ENCODE measurements at regions not wholly inside any gene's neighbourhood (a gene's known extent, or its start where the extent isn't known, plus 50 kb on each side); places are given as distances from the start of the nearest gene placed in this dataset.

DNA sequence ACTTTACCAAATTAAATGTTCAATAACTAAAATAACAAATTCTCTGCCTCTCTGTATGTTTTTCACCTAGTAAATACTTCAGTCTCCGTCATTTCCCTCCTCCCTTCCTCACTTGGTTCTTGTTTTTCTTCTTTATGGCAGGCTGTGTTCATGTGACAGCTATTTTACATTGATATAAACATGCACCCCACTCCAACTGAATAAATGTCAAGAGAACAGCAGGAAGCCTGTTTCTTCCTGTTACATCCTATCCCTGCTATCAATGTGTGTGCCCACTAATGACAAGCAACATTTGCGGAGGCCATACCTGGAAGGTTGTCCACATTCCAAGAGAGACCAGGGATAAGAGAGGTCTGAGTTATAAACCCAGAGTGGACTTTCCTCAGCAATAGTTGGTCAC lies 145.2 kb upstream of the MAST4 start:
- no peak overlapping the region for H3K18ac ChIP-seq (ENCODE audit: insufficient read length, low read depth, low read length)
- H3K4me2 ChIP-seq (ENCODE audit: insufficient read depth, insufficient read length, low read length): no peak overlapping the region
- H3K56ac ChIP-seq (ENCODE audit: insufficient read length, low read depth, low read length): no peak overlapping the region
- H2AK5ac ChIP-seq (ENCODE audit: insufficient read length, low read length): no peak overlapping the region
- no peak overlapping the region for H3K4ac ChIP-seq (ENCODE audit: low read depth, low read length)
- H3K4me1 ChIP-seq (ENCODE audit: insufficient read depth, low read length): no peaks in the 10 kb centered on the region
- H3K9ac ChIP-seq (ENCODE audit: extremely low read depth, insufficient read length, low read length): no peak overlapping the region
- H4K5ac ChIP-seq (ENCODE audit: insufficient read length, low read depth, low read length): no peak overlapping the region
- Mint-ChIP-seq H3K4me1 (peaks cover 10 to 18% of the 10 kb centered on the region in 2 experiments), H3K36me3 (ENCODE audit: insufficient read depth in 1 of 3, low read depth in 3 of 3) (peaks cover 14 to 43% (median 32%) of the 10 kb centered on the region in 3 experiments), H3K27ac (no peak overlapping the region), H3K4me3 (no peak overlapping the region), H3K27me3 (ENCODE audit: low read depth) (no peaks in the 10 kb centered on the region; the same call in none of the 2 replicates), H3K9me3 (peaks cover 48 to 50% of the 10 kb centered on the region in 2 experiments)
- H4K20me1 ChIP-seq (ENCODE audit: control insufficient read depth, insufficient read depth, insufficient read length): no peaks in the 10 kb centered on the region
- WGBS (ENCODE audit: extremely low coverage, insufficient read length, low lambda C conversion rate): no CpG with 5 or more reads among the region's 2 CpGs
- H4K91ac ChIP-seq (ENCODE audit: insufficient read length, low read depth, low read length): no peak overlapping the region
- H2AFZ ChIP-seq (ENCODE audit: low read length): no peak overlapping the region
- no peak overlapping the region for H2BK12ac ChIP-seq (ENCODE audit: insufficient read length, low read depth, low read length)
- no peaks in the 10 kb centered on the region for H3K79me1 ChIP-seq (ENCODE audit: insufficient read depth, low read depth, low read length, poor library complexity, severe bottlenecking)
- H3K27me3 ChIP-seq (ENCODE audit: insufficient read depth, low read length): no peaks in the 10 kb centered on the region
- no peaks in the 10 kb centered on the region for H3K23me2 ChIP-seq (ENCODE audit: insufficient read length, low read depth, low read length, poor library complexity, severe bottlenecking)
- no peak overlapping the region for H3T11ph ChIP-seq (ENCODE audit: low read length)
- no peak overlapping the region for H3K23ac ChIP-seq (ENCODE audit: insufficient read length, low read depth, low read length)
- no peak overlapping the region for H2BK15ac ChIP-seq (ENCODE audit: low read depth, low read length)
- H2BK20ac ChIP-seq (ENCODE audit: low read depth, low read length, poor library complexity, severe bottlenecking): no peak overlapping the region
- no peak overlapping the region for H2BK5ac ChIP-seq (ENCODE audit: insufficient read length, low read length)
- no peaks in the 10 kb centered on the region for H3K9me3 ChIP-seq (ENCODE audit: control insufficient read depth, low read depth, low read length)
- no peak overlapping the region for H3K14ac ChIP-seq (ENCODE audit: insufficient read depth, low read length)
- no peak for TF ChIP-seq CTCF (conservative IDR thresholded peaks at IDR 0.05)
- no peaks in the 10 kb centered on the region for H3K79me2 ChIP-seq (ENCODE audit: insufficient read depth, low read length)
- no peak for DNase-seq
- no peak overlapping the region for H4K8ac ChIP-seq (replicated peaks; ENCODE audit: insufficient read length, low read depth, low read length)
- no peak overlapping the region for H2BK120ac ChIP-seq (ENCODE audit: low read depth, low read length, poor library complexity, severe bottlenecking)
- H3K27ac ChIP-seq (ENCODE audit: insufficient read length, low read depth, low read length): no peak overlapping the region

Measured in H9 (cell line).